ENCODE measurements at regions not wholly inside any gene's neighbourhood (a gene's known extent, or its start where the extent isn't known, plus 50 kb on each side); places are given as distances from the start of the nearest gene placed in this dataset.

DNA sequence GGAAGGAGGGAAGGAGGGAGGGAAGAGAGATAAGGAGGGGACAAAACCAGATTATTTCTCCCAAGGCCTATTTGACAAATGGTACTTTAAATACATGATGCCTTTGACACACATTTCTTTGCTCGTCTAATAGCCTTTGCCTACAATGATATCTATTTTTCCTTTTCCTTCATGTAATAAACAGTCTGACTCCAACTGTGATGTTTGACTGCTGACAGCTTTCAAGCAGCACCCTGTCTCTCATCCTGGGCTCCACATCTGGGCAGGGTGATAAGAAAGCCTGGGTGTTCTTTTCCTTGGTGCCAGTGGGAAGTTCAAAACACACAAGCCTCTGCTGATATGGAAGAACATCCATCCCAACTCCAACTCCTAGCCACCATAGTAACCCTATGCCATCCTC lies 1277.7 kb upstream of the NXPH2 start:
- TF ChIP-seq FOXK2 (IDR thresholded peaks at IDR 0.05) (no peak), NFRKB (IDR thresholded peaks at IDR 0.05) (no peak), SUZ12 (IDR thresholded peaks at IDR 0.05) (no peak), FOXA1 (IDR thresholded peaks at IDR 0.05) (no peak), TARDBP (IDR thresholded peaks at IDR 0.05) (no peak), FOXM1 (IDR thresholded peaks at IDR 0.05; ENCODE audit: borderline replicate concordance) (no peak), ZNF384 (IDR thresholded peaks at IDR 0.05) (no peak)
- TF ChIP-seq, protein P1, sequence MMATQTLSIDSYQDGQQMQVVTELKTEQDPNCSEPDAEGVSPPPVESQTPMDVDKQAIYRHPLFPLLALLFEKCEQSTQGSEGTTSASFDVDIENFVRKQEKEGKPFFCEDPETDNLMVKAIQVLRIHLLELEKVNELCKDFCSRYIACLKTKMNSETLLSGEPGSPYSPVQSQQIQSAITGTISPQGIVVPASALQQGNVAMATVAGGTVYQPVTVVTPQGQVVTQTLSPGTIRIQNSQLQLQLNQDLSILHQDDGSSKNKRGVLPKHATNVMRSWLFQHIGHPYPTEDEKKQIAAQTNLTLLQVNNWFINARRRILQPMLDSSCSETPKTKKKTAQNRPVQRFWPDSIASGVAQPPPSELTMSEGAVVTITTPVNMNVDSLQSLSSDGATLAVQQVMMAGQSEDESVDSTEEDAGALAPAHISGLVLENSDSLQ (IDR thresholded peaks at IDR 0.05), result no peak
